GM10266 (cell line): ENCODE measurements at regions not wholly inside any gene's neighbourhood (a gene's known extent, or its start where the extent isn't known, plus 50 kb on each side); places are given as distances from the start of the nearest gene placed in this dataset.

ENCODE experiments used
- DNase-seq: peaks from one replicate; pipeline ENCODE4 v3.0.0; 2012; ENCODE audit errors: extremely low spot score
- CTCF ChIP-seq: IDR thresholded peaks from 2 replicates; pipeline ENCODE4 v1.5.1; 2012; ENCODE audit warnings: mild to moderate bottlenecking, low read depth; ENCODE audit not compliant: control insufficient read depth, insufficient read depth; ENCODE audit errors: missing control alignments

GRCh38 chr14:94700336-94700735 lies 69.6 kb downstream of the GSC start:
- no peak for TF ChIP-seq CTCF
- no peak for DNase-seq

GRCh38 chr14:94699831-94700230 lies 70.1 kb downstream of the GSC start:
- DNase-seq: no peak
- TF ChIP-seq CTCF: no peak

- TF ChIP-seq CTCF: no peak
- DNase-seq: no peak
These were observed 71.9 kb downstream of the GSC start for GRCh38 chr14:94697773-94698556.

GRCh38 chr14:94696518-94696917 lies 73.4 kb downstream of the GSC start:
- no peak for TF ChIP-seq CTCF
- no peak for DNase-seq

GRCh38 chr14:94695231-94695630 lies 74.7 kb downstream of the GSC start:
- no peak for DNase-seq
- TF ChIP-seq CTCF: no peak

GRCh38 chr14:94691660-94692034 lies 78.3 kb downstream of the GSC start:
- no peak for DNase-seq
- TF ChIP-seq CTCF: no peak

- TF ChIP-seq CTCF: no peak
- no peak for DNase-seq
These were observed 78.8 kb downstream of the GSC start for GRCh38 chr14:94690896-94691659.
